Thoracic aorta (tissue), 2 donors: ENCODE measurements at regions not wholly inside any gene's neighbourhood (a gene's known extent, or its start where the extent isn't known, plus 50 kb on each side); places are given as distances from the start of the nearest gene placed in this dataset.
A peak's percentile ranks its signal among the peaks of the same experiment; 100 is the strongest.

ENCODE experiments used
- ATAC-seq: fragments of 150-250 bp; one replicate; pipeline ENCODE4 v1.8.0; 2017; ENCODE audit warnings: low read depth; ENCODE audit not compliant: insufficient number of reproducible peaks, low FRiP score
- DNase-seq: peaks from one replicate; pipeline ENCODE4 v3.0.0-alpha.2; 2020; ENCODE audit warnings: low spot score
- H3K27ac ChIP-seq, 2 donors: fragments of 200-600 bp; sonication (generic); 1 replicate in 1 of 2; 2 replicates in 1 of 2; pipeline ENCODE4 v1.5.1; 2016; ENCODE audit warnings: mild to moderate bottlenecking in 2 of 2, moderate library complexity in 2 of 2
- H3K27me3 ChIP-seq: fragments of 200-600 bp; sonication (generic); replicated peaks from 2 replicates; pipeline ENCODE4 v1.6.0; 2016; ENCODE audit warnings: mild to moderate bottlenecking; ENCODE audit not compliant: insufficient read depth
- H3K36me3 ChIP-seq: fragments of 200-600 bp; sonication (generic); one replicate; pipeline ENCODE4 v1.5.1; 2016
- H3K4me1 ChIP-seq, 2 donors: fragments of 200-600 bp; sonication (generic); 1 replicate in 1 of 2; 2 replicates in 1 of 2; pipeline versions ENCODE4 v1.5.1 to v1.6.0; 2016; ENCODE audit warnings: low read depth in 2 of 2, mild to moderate bottlenecking in 1 of 2; ENCODE audit not compliant: control insufficient read depth in 1 of 2
- H3K4me3 ChIP-seq: fragments of 200-600 bp; sonication (generic); 2 replicates; pipeline ENCODE4 v1.5.1; 2016; ENCODE audit warnings: mild to moderate bottlenecking
- H3K9me3 ChIP-seq: fragments of 200-600 bp; sonication (generic); 2 replicates; pipeline ENCODE4 v1.5.1; 2016
- CTCF ChIP-seq: fragments of 200-600 bp; sonication (generic); IDR thresholded peaks from one replicate; pipeline ENCODE4 v1.5.1; 2019; ENCODE audit warnings: antibody characterized with exemption

GRCh38 chr1:50343323-50343722 is 79.9 kb downstream of the DMRTA2 start:
- Histone ChIP-seq H3K36me3 (no peaks in the 10 kb centered on the region), H3K9me3 (no peaks in the 10 kb centered on the region), H3K4me3 (no peak overlapping the region), H3K27me3 (no peaks in the 10 kb centered on the region), H3K27ac (no peak overlapping the region), H3K4me1 (no peaks in the 10 kb centered on the region)
- no peak for DNase-seq
- no peak for ATAC-seq
- TF ChIP-seq CTCF = no peak

- H3K4me3 ChIP-seq = no peak overlapping the region
- no peaks in the 10 kb centered on the region for H3K9me3 ChIP-seq
- no peak overlapping the region for H3K27ac ChIP-seq
- ATAC-seq (no peak), DNase-seq (no peak)
- TF ChIP-seq CTCF = no peak
- no peaks in the 10 kb centered on the region for H3K4me1 ChIP-seq
- H3K27me3 ChIP-seq = no peaks in the 10 kb centered on the region
- H3K36me3 ChIP-seq = no peaks in the 10 kb centered on the region
Observed at GRCh38 chr1:50342525-50342924, 80.7 kb downstream of the DMRTA2 start.

- ATAC-seq = no peak
- H3K27me3 ChIP-seq = no peaks in the 10 kb centered on the region
- no peak overlapping the region for H3K4me3 ChIP-seq
- H3K27ac ChIP-seq = no peak overlapping the region
- no peaks in the 10 kb centered on the region for H3K36me3 ChIP-seq
- TF ChIP-seq CTCF = no peak
- no peak for DNase-seq
- H3K9me3 ChIP-seq = no peaks in the 10 kb centered on the region
- H3K4me1 ChIP-seq = peaks cover 0 to 14% of the 10 kb centered on the region in 2 donors
Observed at GRCh38 chr1:50335036-50335435, 88.2 kb downstream of the DMRTA2 start.

DNA sequence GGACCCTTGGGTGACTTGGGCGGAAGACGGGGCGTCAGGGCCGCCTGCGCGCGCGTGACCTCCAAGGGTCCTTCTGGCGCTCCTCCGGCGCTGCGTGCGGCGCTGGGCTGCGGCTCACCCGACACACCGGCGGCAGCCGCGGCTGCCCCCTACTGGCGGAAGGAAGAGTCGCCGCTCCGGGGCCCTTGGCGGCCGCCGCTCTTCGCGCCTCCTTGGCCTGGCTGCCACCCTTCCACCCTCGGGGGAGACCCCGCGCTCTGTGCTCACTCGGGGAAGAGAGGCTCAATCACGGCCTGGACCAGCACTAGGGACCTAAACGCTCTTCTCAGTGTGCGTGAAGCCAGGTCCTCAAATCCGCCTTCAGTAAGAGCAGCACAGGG is 89.7 kb downstream of the DMRTA2 start:
- ATAC-seq (no peak), DNase-seq (no peak)
- Histone ChIP-seq H3K27me3 (no peaks in the 10 kb centered on the region), H3K9me3 (no peaks in the 10 kb centered on the region), H3K36me3 (no peaks in the 10 kb centered on the region), H3K4me3 (peak overlapping the region; percentile 69), H3K4me1 (peaks cover 0 to 14% of the 10 kb centered on the region in 2 donors), H3K27ac (no peak overlapping the region)
- TF ChIP-seq CTCF = peak; percentile 27

DNA sequence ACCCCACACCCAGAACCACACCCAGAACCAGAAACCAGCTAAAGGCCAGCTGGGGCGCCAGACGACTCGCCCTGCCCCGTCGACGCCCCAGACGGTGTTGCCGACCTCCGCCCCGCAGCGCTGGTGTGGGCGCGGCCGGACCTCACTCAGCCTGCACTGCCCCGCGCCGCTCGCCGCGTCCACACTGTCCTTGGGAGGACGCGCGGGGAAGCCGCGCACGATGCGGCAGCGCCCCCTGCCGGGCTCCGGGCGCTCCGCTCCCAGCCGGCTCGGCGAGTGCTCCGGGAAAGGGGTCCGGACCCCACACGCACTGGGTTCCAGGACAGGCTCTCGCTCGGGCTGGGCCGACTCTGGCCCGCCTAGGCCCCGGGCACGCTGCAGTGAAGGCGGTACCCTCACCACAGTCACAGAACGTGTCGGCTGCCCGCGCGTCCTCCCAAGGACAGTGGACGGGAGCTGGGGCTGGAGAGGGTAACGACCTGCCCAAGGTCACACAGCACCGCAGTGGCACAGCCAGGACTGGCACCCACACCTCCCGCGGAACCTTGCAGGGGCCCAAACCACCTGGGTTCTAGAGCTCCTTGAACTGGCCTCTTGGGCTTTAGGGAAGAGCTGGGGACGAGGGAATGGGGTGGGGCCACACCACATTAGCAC is 90.2 kb downstream of the DMRTA2 start:
- H3K4me3 ChIP-seq = peak overlapping the region; percentile 69

More for the DNA sequence above, 90.2 kb downstream of the DMRTA2 start:
- H3K9me3 ChIP-seq = no peaks in the 10 kb centered on the region
- H3K27ac ChIP-seq = no peak overlapping the region
- peaks cover 0 to 14% of the 10 kb centered on the region in 2 donors for H3K4me1 ChIP-seq
- peak; percentile 64 for TF ChIP-seq CTCF
- H3K27me3 ChIP-seq = no peaks in the 10 kb centered on the region
- H3K36me3 ChIP-seq = no peaks in the 10 kb centered on the region
- ATAC-seq = no peak
- no peak for DNase-seq
